Glutamatergic neuron (in vitro differentiated cells): ENCODE measurements at regions not wholly inside any gene's neighbourhood (a gene's known extent, or its start where the extent isn't known, plus 50 kb on each side); places are given as distances from the start of the nearest gene placed in this dataset.

Experiments used
- DNase-seq: peaks from one replicate; pipeline ENCODE4 v3.0.0; 2022
- H3K27ac Mint-ChIP-seq: one replicate; pipeline ENCODE4 v1.8.0; 2020; ENCODE audit warnings: mild to moderate bottlenecking, mixed read lengths, inconsistent platforms; ENCODE audit not compliant: unreplicated experiment
- H3K27me3 Mint-ChIP-seq: one replicate; pipeline ENCODE4 v1.8.0; 2020; ENCODE audit warnings: mild to moderate bottlenecking, moderate library complexity, mixed read lengths, inconsistent platforms; ENCODE audit not compliant: unreplicated experiment
- H3K36me3 Mint-ChIP-seq: one replicate; pipeline ENCODE4 v1.8.0; 2020; ENCODE audit warnings: mild to moderate bottlenecking, mixed read lengths, inconsistent platforms; ENCODE audit not compliant: unreplicated experiment
- H3K4me1 Mint-ChIP-seq: one replicate; pipeline ENCODE4 v1.8.0; 2020; ENCODE audit warnings: mild to moderate bottlenecking, low read depth, mixed read lengths, inconsistent platforms; ENCODE audit not compliant: unreplicated experiment
- H3K4me3 Mint-ChIP-seq: one replicate; pipeline ENCODE4 v1.8.0; 2020; ENCODE audit warnings: mild to moderate bottlenecking, mixed read lengths, inconsistent platforms; ENCODE audit not compliant: unreplicated experiment
- H3K9me3 Mint-ChIP-seq: one replicate; pipeline ENCODE4 v1.8.0; 2020; ENCODE audit warnings: mild to moderate bottlenecking, moderate library complexity, mixed read lengths, inconsistent platforms; ENCODE audit not compliant: unreplicated experiment
- CTCF ChIP-seq: fragments of 200-600 bp; sonication (generic); IDR thresholded peaks from one replicate; pipeline ENCODE4 v1.5.0; 2021; ENCODE audit not compliant: partially characterized antibody, unreplicated experiment

- H3K36me3 Mint-ChIP-seq, result no peaks in the 10 kb centered on the region
- TF ChIP-seq CTCF, result no peak
- H3K27me3 Mint-ChIP-seq, result no peaks in the 10 kb centered on the region
- no peak overlapping the region for H3K4me3 Mint-ChIP-seq
- no peak for DNase-seq
- H3K27ac Mint-ChIP-seq, result no peak overlapping the region
- no peaks in the 10 kb centered on the region for H3K4me1 Mint-ChIP-seq
- H3K9me3 Mint-ChIP-seq, result no peaks in the 10 kb centered on the region
These were observed 942.8 kb upstream of the PIK3C3 start for GRCh38 chr18:41012194-41012593.

- no peak overlapping the region for H3K27ac Mint-ChIP-seq
- H3K4me1 Mint-ChIP-seq, result no peaks in the 10 kb centered on the region
- no peaks in the 10 kb centered on the region for H3K36me3 Mint-ChIP-seq
- no peaks in the 10 kb centered on the region for H3K9me3 Mint-ChIP-seq
- no peaks in the 10 kb centered on the region for H3K27me3 Mint-ChIP-seq
- TF ChIP-seq CTCF, result no peak
- H3K4me3 Mint-ChIP-seq, result no peak overlapping the region
- DNase-seq, result no peak
These were observed 945.1 kb upstream of the PIK3C3 start for GRCh38 chr18:41009926-41010325.

GRCh38 chr18:41004324-41004723, 950.7 kb upstream of the PIK3C3 start:
- Mint-ChIP-seq H3K9me3 (no peaks in the 10 kb centered on the region), H3K27ac (no peak overlapping the region), H3K4me1 (no peaks in the 10 kb centered on the region), H3K27me3 (no peaks in the 10 kb centered on the region), H3K4me3 (no peak overlapping the region), H3K36me3 (no peaks in the 10 kb centered on the region)
- DNase-seq, result no peak
- TF ChIP-seq CTCF, result no peak

GRCh38 chr18:40995529-40995928, 959.5 kb upstream of the PIK3C3 start:
- TF ChIP-seq CTCF, result no peak
- no peaks in the 10 kb centered on the region for H3K36me3 Mint-ChIP-seq
- H3K4me1 Mint-ChIP-seq, result no peaks in the 10 kb centered on the region
- no peak for DNase-seq
- H3K27me3 Mint-ChIP-seq, result peaks cover 1% of the 10 kb centered on the region
- peaks cover 2% of the 10 kb centered on the region for H3K9me3 Mint-ChIP-seq
- no peak overlapping the region for H3K27ac Mint-ChIP-seq
- no peak overlapping the region for H3K4me3 Mint-ChIP-seq

- no peak for TF ChIP-seq CTCF
- H3K36me3 Mint-ChIP-seq, result no peaks in the 10 kb centered on the region
- H3K27me3 Mint-ChIP-seq, result peaks cover 1% of the 10 kb centered on the region
- H3K4me1 Mint-ChIP-seq, result no peaks in the 10 kb centered on the region
- H3K4me3 Mint-ChIP-seq, result no peak overlapping the region
- no peak overlapping the region for H3K27ac Mint-ChIP-seq
- H3K9me3 Mint-ChIP-seq, result peaks cover 1% of the 10 kb centered on the region
- no peak for DNase-seq
These were observed 961.7 kb upstream of the PIK3C3 start for GRCh38 chr18:40993363-40993762.
